NCI-H2196 treated with DMSO at 0.1 percent for 48 hours (cell line): ENCODE measurements at regions not wholly inside any gene's neighbourhood (a gene's known extent, or its start where the extent isn't known, plus 50 kb on each side); places are given as distances from the start of the nearest gene placed in this dataset.

Experiments
- DNase-seq: peaks from one replicate; lab custom pipeline; 2025; ENCODE audit not compliant: unreplicated experiment; lab: John Stamatoyannopoulos, UW

DNA sequence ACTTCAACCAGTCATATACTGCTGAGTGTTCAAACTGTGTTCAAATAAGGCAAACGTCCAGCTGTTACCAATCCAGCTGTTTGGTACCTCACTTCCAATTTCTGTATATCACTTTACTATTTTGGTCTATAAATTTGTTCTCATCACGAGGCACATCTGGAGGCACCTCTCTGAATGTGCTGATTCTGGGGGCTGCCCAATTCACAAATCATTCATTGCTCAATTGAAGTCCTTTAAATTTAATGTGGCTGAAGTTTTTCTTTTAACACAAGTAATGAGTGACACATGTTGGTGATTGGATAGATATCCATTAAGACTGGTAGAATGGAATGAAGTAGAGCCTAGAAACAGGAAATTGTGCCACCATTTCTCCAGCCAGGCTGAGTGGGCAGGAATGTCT, 617.0 kb upstream of the TMEM132C start:
- DNase-seq = no peak

GRCh38 chr12:127650626-127651025, 616.3 kb upstream of the TMEM132C start:
- DNase-seq = no peak

GRCh38 chr12:127652281-127652680, 614.7 kb upstream of the TMEM132C start:
- DNase-seq = no peak

GRCh38 chr12:127654383-127654985, 612.5 kb upstream of the TMEM132C start:
- DNase-seq = no peak

DNA sequence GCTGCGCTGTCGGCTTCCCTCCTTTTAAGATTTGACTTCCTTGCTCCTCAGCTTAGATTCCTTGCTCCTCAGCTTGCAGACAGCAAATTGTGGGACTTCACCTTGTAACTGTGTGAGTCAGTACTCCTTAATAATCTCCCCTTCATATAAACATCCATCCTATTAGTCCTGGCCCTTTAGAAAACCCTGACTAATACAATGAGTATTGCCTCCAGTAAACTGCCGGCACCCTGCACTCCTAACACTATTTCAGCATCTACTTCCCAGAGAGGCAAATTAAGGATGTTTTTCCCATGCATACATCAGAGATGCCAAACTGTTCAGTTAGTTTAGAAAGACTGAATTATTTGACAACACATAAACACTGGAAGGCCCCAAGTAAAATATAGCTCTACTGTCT, 611.3 kb upstream of the TMEM132C start:
- DNase-seq = no peak

- no peak for DNase-seq
These were observed 610.7 kb upstream of the TMEM132C start for GRCh38 chr12:127656266-127656665.

DNA sequence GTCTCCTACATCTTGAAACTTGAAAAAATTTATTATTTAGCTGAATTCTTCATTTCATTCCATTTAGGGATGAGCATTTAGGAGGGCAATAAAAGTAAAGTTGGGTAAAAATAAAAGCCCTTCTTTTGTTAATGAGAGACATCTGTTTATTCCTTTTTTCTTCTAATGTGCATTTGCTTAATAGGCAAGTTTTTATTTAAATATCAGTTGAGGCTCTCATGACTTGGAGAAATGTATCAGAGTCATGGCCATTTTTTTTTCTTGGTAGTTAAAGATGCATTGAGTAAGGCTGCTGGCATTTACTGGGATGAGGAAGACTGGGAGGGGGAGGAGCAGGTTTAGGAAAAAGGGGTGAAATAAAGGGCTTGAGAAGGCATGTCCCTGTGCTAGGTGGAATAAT, 609.9 kb upstream of the TMEM132C start:
- DNase-seq = no peak

DNA sequence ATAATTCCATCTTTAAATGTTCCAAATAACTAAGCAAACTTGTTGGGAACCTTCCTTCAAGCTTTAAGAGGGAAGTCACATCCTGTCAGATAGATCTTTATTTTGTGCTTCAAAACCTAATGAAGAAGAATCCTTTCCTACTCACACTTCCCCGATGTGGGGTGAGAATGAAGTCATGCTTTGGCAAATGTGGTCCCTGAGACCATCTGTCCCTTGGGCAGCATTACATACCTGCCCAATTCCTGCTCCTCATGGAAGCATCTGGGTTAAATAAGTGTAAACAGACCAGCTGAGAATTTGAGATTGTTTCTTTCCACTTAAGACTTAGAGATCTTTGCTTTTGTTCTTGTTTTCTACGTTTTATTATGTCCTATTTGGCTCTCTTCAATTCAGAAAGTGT, 606.0 kb upstream of the TMEM132C start:
- DNase-seq = no peak

- no peak for DNase-seq
These were observed 603.3 kb upstream of the TMEM132C start for GRCh38 chr12:127663716-127664115.

DNA sequence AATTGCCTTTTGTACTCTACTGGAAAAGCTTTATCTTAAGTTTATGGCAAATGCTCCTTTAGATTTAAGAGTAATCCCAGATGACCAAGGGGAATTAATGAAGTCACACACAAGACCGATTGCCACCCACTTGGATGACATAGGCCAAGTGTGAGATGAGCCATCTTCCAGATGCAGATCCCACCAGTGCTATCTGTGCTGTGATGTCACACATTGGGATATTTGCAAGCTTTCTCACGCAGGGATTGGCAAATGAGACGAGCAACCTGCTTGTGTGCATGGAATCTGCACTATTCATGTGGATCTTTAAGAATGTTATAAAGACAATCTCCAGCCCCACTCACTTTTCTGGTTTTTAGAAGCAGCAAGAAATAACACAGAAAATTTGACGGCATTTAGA, 602.1 kb upstream of the TMEM132C start:
- DNase-seq = no peak

DNA sequence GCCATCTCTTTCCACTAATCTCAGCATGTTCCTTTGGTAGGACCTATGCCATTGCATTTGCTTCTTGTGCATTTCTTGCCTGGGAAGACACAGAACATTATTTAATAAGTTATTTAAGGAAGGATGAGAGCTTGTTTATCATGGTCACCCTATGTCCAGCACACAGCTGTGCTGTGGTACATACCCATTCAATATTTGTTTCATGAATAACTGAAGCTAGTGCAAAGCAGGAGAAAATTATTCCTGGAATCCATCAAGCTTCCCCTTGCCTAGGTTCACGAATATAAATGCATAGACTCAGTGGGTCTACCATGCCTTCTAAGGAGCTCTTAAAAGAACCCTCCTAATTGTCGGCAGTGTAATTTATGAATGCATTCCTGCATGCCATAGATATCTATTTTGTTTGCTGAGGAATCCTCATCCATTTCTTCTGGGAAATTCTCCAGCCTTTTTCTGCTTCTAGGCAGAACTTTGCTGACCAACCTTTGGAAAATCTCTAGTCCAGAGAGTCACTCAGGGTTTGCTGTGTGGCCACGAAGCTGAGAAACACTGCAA, 599.8 kb upstream of the TMEM132C start:
- no peak for DNase-seq

- DNase-seq = no peak
These were observed 596.7 kb upstream of the TMEM132C start for GRCh38 chr12:127670294-127670693.

GRCh38 chr12:127670796-127671195, 596.2 kb upstream of the TMEM132C start:
- DNase-seq = no peak

DNA sequence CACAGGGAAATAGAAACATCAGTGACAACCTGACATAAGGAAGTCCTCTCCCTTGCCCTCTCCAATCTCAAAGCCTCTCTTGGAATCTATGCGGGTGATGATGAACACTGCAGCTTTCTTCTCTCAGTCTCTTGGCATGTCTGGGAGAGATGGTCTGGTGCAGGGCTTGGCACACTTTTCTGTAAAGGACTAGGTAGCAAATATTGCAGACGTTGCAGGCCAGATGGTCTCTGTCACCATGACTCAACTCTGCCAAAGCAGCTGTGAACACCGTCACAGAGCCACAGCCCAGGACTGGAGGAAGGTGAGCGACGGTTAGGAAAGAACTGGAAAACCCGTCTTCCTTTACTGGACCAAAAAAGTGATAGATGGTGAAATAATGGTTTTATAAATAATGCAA, 591.0 kb upstream of the TMEM132C start:
- DNase-seq = no peak

DNA sequence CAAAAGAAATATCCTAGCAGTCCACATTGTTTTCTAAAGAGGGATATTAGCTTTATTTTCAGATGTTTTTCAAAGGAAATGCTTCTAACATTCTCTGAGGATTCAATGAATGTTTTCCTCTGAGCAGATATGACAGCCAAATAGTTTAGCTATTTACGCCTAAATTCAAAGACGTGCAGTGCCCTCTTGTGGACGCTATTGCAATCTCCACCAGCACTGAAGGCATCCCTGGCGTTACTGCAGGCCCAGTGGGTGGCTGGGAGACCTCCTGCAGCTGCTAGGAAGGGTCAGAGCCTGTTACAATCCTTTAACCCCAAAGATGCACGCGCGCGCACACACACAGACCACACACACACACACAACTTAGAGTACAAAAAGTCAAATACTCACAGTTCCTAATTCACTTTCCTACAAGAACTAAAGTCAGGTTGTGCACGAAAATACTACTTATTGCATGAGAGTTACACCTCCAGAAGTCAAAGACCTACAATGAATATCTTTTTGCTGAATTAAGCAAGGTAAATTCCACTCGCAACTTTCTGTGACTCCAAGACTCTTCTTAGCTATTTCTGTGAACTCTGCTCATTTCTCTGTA, 589.3 kb upstream of the TMEM132C start:
- peak; percentile 63 for DNase-seq

DNA sequence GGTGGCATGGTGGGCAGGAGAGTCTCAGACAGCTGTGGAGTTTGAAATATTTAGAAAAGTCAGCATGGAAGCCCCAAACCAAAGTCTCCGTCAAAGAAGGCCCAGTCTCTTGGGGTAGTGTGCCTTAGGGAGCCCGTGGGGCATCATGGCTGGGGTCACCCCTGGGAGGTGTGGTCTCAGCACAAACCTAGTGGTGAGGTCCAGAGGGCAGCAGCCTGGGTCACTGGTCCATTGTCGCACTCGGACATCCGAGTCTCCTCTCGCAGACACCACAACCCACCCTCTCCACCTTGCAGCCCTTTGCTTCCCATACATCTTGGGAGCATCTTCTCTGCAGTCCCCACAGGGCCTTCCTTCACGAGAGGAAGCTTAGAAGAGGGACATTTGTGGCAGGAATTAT, 588.0 kb upstream of the TMEM132C start:
- no peak for DNase-seq

GRCh38 chr12:127680516-127680915, 586.5 kb upstream of the TMEM132C start:
- no peak for DNase-seq

DNA sequence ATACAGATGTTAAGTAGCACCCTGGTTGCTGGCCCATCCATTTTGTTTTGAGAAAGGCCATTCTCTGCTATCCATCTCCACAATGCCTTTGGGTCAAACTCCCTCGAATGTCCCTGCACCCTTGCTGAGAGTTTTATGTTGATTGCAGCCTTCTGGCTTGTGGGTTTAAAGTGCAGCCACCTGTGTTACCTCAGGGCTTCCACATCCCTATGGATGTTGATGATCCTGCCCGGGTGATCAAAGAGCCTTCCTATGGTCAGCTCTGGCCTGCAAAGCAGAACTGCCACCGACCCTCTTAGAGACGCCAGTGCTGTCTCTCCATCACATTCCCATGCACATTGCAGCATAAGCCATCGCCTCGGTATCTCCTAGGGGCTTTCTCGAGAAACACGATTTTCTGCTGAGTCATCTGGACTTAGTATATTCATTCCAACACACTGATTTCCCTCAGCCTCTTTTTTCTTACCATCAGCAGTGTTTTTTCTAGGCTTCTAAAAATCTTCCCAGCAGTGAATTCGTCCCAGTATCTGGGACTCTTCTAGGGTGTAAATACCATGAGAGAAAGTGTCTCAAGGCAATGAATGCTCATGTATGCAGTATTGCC, 585.7 kb upstream of the TMEM132C start:
- no peak for DNase-seq

DNA sequence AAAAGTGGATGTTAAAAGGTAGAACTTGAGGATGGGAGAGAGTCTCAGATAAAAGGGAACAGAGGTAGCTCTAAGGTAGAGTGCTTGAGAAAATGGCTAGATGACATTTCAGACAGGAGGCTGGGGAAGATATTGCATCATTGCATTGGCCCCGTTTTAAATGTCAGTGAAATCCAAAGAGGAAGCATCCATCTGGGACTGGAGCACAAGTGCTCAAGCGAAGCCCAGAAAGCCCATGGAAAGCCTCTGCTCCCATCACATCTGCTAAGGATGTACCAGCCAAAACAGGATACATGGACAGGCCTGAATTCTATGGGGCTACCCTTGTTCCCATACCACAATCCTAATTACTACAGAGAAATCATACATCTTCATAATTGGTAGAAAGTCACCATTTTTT, 581.5 kb upstream of the TMEM132C start:
- no peak for DNase-seq

DNA sequence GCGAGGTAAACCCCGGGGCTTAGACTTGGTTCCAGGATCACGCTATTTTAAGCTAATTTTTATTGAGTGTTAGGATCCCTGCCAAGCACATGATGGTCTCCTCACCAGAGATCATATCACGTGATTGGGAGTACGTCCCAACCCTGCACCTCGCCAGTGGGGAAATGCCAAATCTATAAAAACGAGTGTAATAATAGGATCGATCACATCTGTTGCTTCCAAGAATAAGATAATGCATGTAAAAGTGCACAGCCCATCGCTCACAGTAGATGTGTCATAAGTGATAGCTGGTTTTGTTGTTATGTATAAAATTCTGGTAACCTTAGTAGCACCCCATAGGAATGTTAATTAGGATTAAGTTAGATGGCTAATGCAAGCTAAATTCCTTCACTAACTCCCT, 581.0 kb upstream of the TMEM132C start:
- DNase-seq = no peak

DNA sequence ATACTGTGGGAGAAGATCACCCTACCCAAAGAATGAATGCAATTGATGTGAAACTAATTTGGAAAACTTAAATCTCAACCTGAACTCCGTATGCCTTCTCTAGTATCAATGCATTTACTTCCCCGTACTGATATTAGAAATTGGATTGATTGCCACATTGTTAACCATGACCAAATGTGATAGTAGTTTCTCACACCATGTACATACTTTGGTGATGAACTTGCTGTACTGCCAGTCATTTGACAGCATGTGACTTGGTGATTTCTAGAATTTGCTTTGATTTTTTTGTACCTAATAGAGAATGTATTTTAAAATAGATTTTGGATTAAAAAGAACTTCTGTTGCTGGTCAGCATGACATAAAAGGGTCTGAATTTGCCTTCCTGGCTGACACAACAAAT, 579.8 kb upstream of the TMEM132C start:
- DNase-seq = no peak

DNA sequence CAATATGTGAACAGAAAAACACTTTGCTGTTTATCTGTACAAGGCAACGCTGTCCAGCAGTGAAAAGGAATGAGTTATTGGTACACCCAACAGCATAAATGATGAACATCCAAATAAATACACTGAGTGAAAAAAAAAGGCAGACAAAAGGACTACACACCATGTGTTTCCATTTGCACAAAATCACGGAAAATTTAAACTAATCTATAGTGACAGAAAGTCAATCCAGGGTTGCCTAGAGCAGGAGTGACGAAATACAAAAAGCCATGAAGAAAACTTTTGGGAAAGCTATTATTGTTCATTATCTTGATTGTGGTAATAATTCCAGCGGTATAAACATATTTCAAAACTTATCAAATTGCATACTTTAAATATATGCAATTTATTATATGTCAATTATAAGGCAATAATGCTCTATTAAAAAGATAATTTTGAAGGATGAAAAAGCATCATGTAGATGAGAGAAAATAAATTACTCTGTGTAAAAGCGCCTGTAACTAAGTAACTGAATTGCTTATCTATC, 578.0 kb upstream of the TMEM132C start:
- DNase-seq = no peak
